Stimulated activated CD4-positive, alpha-beta T cell treated with anti-CD3 and anti-CD28 coated beads, Interleukin-2, amount 100 ng/mL, for 48 hours (primary cell): ENCODE measurements at regions not wholly inside any gene's neighbourhood (a gene's known extent, or its start where the extent isn't known, plus 50 kb on each side); places are given as distances from the start of the nearest gene placed in this dataset.
"Not testable (repeated sequence)": the region's sequence is repeated elsewhere in the genome, so short reads cannot be mapped to it uniquely, and the experiment has no call there.

ENCODE experiments used
- DNase-seq, 2 donors: peaks; one replicate each; pipeline ENCODE4 v3.0.0-alpha.2; 2020

GRCh38 chr5:57931807-57932206, 449.2 kb upstream of the ACTBL2 start:
- no peak for DNase-seq

DNA sequence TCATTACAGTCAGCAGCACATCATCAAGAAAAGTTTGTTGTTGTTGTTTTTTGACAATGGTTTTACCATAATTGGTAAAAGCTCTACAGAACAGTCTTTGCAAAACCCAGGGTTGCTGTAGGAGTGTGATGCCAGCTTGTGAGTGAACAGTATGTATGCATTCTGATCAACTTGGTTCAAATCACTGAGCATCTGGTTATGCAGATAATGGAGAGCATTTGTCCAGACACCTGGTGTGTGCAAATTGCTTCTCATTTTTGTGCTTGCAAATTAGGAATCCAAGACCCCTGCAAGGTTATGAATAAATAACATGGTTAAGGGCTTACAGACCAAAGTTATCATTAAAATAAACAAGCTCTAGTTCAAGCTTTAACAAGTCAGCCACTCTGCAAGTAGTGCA, 448.7 kb upstream of the ACTBL2 start:
- DNase-seq: no peak

DNA sequence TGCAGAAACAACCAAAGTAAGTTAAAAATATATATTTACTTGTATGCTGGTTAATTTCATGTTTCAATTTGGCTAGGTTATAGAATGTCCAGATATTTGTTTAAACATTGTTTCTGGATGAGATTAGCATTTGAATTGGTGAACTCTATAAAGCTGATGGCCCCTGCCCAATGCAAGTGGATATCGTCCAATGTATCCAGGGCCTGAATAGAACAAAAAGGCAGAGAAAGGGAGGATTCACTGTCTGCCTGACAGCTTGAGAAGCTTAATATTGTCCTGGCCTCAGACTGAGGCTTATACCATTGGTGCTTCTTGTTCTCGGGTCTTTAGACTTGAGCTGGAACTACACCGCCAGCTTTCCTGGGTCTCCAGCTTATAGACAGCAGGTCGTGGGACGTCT, 446.7 kb upstream of the ACTBL2 start:
- DNase-seq: no peak

- DNase-seq: not testable (repeated sequence)
Measured at GRCh38 chr5:57923094-57923493, 440.5 kb upstream of the ACTBL2 start.

- DNase-seq: no peak
Measured at GRCh38 chr5:57917004-57917403, 434.4 kb upstream of the ACTBL2 start.

DNA sequence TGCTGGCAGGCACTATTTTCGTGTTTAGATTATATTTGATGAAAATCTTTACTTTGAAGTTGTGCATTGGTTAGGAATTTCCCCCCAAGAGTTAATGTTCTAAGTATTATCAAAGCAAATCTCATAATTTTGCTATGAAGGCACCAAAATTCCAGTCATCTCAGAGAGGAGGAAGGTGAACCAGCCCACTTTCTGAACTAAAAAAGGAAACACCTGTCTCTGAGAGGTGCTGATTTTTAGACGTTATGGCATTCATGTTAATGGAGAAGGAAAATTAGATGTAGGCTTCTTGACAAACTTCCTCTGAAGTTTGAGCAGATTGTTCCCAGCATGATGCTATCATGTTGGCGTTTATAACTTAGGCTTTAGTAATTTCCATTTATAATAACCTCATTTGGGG, 432.9 kb upstream of the ACTBL2 start:
- no peak for DNase-seq

DNA sequence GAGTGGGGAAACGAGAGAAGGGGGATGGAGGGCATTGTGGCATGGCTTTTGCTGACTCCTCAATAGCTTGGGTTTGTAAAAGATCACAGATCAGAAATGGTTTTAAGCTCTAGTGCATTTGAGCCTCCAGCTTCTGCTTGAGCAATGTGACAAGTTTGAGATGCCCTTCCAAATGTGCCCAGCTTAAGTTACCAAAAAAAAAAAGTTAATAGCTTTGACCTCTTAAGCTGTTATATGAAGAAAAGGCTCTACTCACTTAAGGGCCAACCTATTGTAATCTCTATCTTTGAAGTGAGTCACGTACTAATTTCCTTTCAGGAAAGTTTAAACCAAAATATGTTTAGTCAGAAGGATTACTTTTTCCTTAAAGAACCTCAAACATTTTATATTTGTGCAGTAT, 428.8 kb upstream of the ACTBL2 start:
- DNase-seq: no peak

DNA sequence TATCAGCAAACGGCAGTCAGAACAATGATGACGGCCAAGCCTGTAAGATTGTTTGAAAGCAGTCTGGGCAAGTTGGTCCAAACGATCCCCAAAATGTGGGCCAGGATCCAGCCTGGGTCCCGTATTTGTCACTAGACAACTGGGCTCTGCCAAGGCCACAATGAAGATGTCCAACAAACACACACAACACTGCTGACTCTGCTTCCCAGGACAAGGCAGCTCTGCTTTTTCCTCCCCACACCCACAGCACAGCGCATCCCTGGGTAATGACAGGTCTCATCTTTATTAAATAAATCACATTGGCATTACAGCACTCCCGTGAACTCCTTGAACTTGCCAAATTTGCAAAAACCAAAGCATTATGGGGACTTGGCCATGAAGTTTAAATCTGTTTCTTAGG, 424.1 kb upstream of the ACTBL2 start:
- DNase-seq: no peak

DNA sequence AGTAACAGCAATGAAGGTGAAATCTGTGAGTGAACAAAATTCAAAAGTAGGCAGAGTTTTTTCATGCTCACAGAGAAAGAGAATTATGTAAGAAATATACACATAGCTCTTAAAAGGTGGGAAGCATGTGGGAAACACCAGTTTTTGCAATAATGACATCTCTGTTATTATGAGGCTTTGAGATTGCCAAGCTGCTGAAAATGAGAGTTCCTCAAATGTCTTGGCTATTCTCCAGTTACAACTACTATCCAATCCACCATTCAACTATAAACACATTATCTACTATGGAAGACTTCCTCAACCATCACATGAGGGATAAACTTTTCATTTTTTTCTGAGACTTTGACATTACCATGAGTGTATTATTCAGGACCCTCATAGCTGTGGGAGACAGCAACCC, 420.8 kb upstream of the ACTBL2 start:
- no peak for DNase-seq

- DNase-seq: no peak
Measured at GRCh38 chr5:57902095-57902494, 419.5 kb upstream of the ACTBL2 start.

- DNase-seq: no peak
Measured at GRCh38 chr5:57900381-57900944, 417.9 kb upstream of the ACTBL2 start.

DNA sequence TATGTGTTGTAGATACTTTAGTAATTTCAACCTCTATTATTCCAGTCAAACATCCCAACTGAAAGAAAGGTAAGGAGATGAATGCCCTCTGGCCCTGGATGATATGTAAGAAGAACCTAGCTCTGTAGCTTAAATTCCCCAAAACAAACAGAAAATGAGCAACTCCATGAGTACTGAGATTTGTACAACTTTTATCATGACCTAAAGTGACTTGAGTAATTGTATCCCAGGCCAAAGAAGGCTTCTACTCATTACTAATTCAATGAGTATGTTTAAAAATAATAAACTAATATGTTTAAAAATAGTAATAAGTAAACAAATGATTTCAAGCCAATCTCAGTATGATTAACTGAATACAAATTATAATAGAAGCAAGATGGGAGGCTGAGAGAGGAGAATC, 414.0 kb upstream of the ACTBL2 start:
- no peak for DNase-seq

- no peak for DNase-seq
Measured at GRCh38 chr5:57895766-57896165, 413.2 kb upstream of the ACTBL2 start.

GRCh38 chr5:57893926-57894325, 411.3 kb upstream of the ACTBL2 start:
- no peak for DNase-seq

DNA sequence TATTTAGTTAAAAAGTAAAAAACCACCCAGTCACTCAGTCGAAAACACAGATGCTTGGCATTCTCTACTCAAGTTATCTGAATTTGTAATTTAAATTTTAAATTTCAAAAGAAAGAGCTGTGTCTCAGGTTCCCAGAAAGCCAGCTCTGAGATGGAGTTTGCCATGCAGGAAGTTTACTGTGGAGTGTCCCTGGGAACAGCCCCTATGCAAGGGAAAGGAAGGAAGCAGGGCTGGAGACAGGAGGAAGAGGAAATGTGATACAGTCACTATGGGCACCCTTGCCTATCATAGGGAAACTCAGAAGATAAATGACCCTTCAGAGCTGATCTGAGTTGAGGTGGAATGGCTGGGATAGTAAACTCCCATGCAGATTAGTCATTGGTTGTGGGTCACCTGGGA, 408.8 kb upstream of the ACTBL2 start:
- DNase-seq: no peak

- DNase-seq: no peak
Measured at GRCh38 chr5:57889558-57889957, 406.9 kb upstream of the ACTBL2 start.

GRCh38 chr5:57887851-57888621, 405.4 kb upstream of the ACTBL2 start:
- DNase-seq: no peak

DNA sequence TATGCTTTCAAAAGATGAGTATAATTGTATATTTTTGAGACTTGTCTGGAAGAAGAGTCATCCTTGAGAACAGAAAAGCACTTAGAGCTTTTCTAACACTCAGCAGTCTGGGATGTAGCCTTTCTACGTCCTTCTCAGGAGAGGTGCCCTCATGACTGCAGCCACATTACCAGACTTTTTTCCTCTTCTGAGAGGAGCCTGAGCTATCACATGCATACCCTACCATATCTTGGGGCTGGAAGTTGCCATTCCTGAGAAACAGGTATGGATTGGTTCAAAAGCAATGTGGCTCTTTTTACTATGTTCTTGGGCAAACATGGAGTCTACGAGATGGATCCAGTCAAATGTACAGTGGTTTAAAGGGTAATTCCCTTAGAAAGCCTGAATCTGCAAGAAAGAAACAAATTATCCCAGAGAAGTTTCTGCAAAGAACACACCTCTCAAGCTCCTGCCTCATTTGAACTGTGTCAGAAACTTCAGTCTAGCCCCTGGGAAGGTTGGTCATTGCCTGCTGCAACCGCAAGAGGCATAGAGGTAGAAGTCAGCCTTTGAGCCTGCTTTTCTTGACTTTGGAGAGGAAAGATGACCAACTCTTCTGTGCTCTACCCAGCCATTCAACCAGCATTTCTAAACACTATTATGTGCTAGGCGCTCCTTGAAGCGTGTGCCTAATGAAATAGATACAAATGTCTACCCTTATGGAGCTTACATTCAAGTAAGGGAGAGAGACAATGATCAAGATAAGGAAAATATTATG, 401.9 kb upstream of the ACTBL2 start:
- no peak for DNase-seq

- DNase-seq: no peak
Measured at GRCh38 chr5:57880216-57880615, 397.6 kb upstream of the ACTBL2 start.

DNA sequence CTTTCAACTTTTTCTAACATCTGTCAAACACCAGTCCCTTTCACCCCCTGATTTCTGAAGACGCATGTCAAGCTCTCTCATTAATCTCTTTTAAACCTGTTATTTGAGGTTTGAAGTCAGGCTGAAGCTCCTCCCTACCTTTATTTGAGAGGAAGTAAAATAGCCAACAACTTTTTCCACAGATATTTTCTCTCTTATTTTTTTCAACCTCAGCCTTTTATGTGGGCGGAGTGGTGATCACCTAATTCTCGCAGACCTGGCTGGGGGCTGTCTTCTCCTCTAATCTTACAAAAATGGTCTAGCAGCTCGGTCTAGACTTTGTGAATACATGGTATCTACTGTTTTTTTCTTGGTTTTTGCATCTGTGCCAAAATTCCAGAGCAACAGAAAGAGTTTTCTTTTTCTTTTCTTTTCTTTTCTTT, 395.7 kb upstream of the ACTBL2 start:
- DNase-seq: no peak

- DNase-seq: no peak
Measured at GRCh38 chr5:57871496-57871895, 388.9 kb upstream of the ACTBL2 start.

- not testable (repeated sequence) for DNase-seq
Measured at GRCh38 chr5:57870267-57870666, 387.7 kb upstream of the ACTBL2 start.

GRCh38 chr5:57863661-57864060, 381.1 kb upstream of the ACTBL2 start:
- no peak for DNase-seq

DNA sequence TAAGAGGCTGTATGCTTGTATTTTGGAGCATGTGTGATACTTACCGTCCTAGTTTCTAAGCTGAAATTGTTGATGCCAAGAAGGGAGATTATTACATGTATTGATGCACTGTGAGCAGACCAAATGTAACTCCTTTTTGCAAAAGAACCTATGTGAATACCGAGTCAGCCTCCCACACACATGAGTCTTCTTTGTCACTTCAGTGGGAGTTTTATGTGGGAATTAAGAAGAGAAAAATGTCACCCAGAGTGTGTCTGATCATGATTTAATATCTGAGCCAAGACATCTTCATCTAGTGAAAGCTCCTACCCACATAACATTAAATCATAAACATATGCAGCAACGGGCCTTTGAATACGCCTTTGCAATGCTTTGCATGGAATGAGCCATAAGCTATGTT, 380.3 kb upstream of the ACTBL2 start:
- DNase-seq: no peak
